Ovary (tissue), 7 donors: ENCODE measurements at regions not wholly inside any gene's neighbourhood (a gene's known extent, or its start where the extent isn't known, plus 50 kb on each side); places are given as distances from the start of the nearest gene placed in this dataset.
"Not testable (repeated sequence)": the region's sequence is repeated elsewhere in the genome, so short reads cannot be mapped to it uniquely, and the experiment has no call there.

ENCODE experiments used
- DNase-seq, 5 donors: peaks; one replicate each; pipeline ENCODE4 v3.0.0-alpha.2; 2019 to 2020
- H3K27ac ChIP-seq, 2 donors: fragments of 200-600 bp; one replicate each; pipeline versions ENCODE4 v1.5.1 to v1.8.0; 2019 to 2022
- H3K27me3 ChIP-seq: fragments of 200-600 bp; one replicate; pipeline ENCODE4 v1.8.0; 2022
- H3K36me3 ChIP-seq: fragments of 200-600 bp; sonication (generic); one replicate; pipeline ENCODE4 v1.5.1; 2019
- H3K4me1 ChIP-seq: one replicate; pipeline ENCODE4 v1.8.1; 2013; ENCODE audit warnings: mild to moderate bottlenecking, moderate library complexity; ENCODE audit not compliant: insufficient read depth
- H3K4me3 ChIP-seq: fragments of 200-600 bp; sonication (generic); one replicate; pipeline ENCODE4 v1.5.1; 2017
- H3K9me3 ChIP-seq, 2 donors: fragments of 200-600 bp in 1 of 2; sonication (generic) in 1 of 2; one replicate each; pipeline versions ENCODE4 v1.5.1 to v1.8.1; 2013 to 2019; ENCODE audit warnings: mild to moderate bottlenecking in 1 of 2, moderate library complexity in 1 of 2
- CTCF ChIP-seq, 3 donors: fragments of 450-650 bp in 2 of 3; fragments of 200-600 bp in 1 of 3; IDR thresholded peaks; one replicate each; pipeline versions ENCODE4 v1.5.1 to v1.8.0; 2016 to 2022; ENCODE audit warnings: antibody characterized with exemption in 3 of 3, mild to moderate bottlenecking in 1 of 3
- EP300 ChIP-seq: sonication (generic); formaldehyde crosslinking; IDR thresholded peaks from one replicate; pipeline ENCODE4 v1.6.1; 2017; ENCODE audit warnings: antibody characterized with exemption
- POLR2A ChIP-seq: fragments of 450-650 bp; IDR thresholded peaks from one replicate; pipeline ENCODE4 v1.6.1; 2017; ENCODE audit warnings: antibody characterized with exemption, mild to moderate bottlenecking, moderate library complexity
- WGBS, 3 donors: extraction: QIAGEN DNeasy Blood & Tissue Kit in 1 of 3; methylation state at CpG; one replicate each; pipeline versions ENCODE4 v1.1.5 to v1.1.7; 2013 to 2017; 5-methylcytosine and 5-hydroxymethylcytosine counted together
- intact Hi-C, 4 donors: fragments of 100-400 bp; cut with DNase I; formaldehyde crosslinking; loops; one replicate each; pipeline versions ENCODE4 v1.11.0 to v1.15.1; 2022 to 2023
- donor health status: DM: no; HTN: no; CAD: no; lungs with moderate emphysema.
- donor health status: DM: no; HTN: no; CAD: no.
- donor health status: Bipolar disorder and iron deficiency.
- donor health status: DM: no; HTN: no; CAD: no.
- donor health status: DM: yes; HTN: yes; CAD: no.

- H3K27me3 ChIP-seq, H3K9me3 ChIP-seq, H3K4me3 ChIP-seq, H3K4me1 ChIP-seq, H3K27ac ChIP-seq, intact Hi-C loops, DNase-seq, H3K36me3 ChIP-seq: not testable (repeated sequence)
- WGBS, 3 donors, result 93 to 95% (median 94%) methylated on average over 20 to 36 of the region's 36 CpGs
Measured at GRCh38 chr6:4725136-4725760, 51.0 kb upstream of the CDYL start.

GRCh38 chr6:4724727-4725126 lies 51.5 kb upstream of the CDYL start:
- intact Hi-C loops, H3K4me1 ChIP-seq, H3K27ac ChIP-seq, H3K9me3 ChIP-seq, H3K36me3 ChIP-seq, H3K27me3 ChIP-seq, DNase-seq, H3K4me3 ChIP-seq: not testable (repeated sequence)
- WGBS, 3 donors, result 76 to 86% (median 78%) methylated on average over 7 of the region's 7 CpGs

GRCh38 chr6:4723383-4723782 lies 52.8 kb upstream of the CDYL start:
- WGBS, 3 donors, result 47 to 60% (median 49%) methylated on average over 6 of the region's 6 CpGs
- no peaks in the 10 kb centered on the region for H3K27me3 ChIP-seq
- no peaks in the 10 kb centered on the region for H3K9me3 ChIP-seq
- intact Hi-C loops, result no loop called here
- H3K27ac ChIP-seq, result no peak overlapping the region
- H3K4me1 ChIP-seq, result no peaks in the 10 kb centered on the region
- DNase-seq, result no peak
- no peak overlapping the region for H3K4me3 ChIP-seq
- TF ChIP-seq CTCF (IDR thresholded peaks at IDR 0.05) (no peak), POLR2A (no peak), EP300 (no peak)
- no peaks in the 10 kb centered on the region for H3K36me3 ChIP-seq

GRCh38 chr6:4721368-4721767 lies 54.8 kb upstream of the CDYL start:
- WGBS, 3 donors, result 81 to 92% (median 90%) methylated on average over 4 of the region's 4 CpGs
- H3K4me3 ChIP-seq, result not testable (repeated sequence)

GRCh38 chr6:4719491-4719890 lies 56.7 kb upstream of the CDYL start:
- no peak for TF ChIP-seq POLR2A
- no peak for TF ChIP-seq EP300
- TF ChIP-seq CTCF (IDR thresholded peaks at IDR 0.05), result no peak
- Histone ChIP-seq H3K4me1 (no peaks in the 10 kb centered on the region), H3K27ac (no peak overlapping the region), H3K9me3 (no peaks in the 10 kb centered on the region), H3K36me3 (no peaks in the 10 kb centered on the region), H3K27me3 (no peaks in the 10 kb centered on the region), H3K4me3 (no peak overlapping the region)
- 17 to 35% (median 23%) methylated on average over 1 of the region's 1 CpG for WGBS, 3 donors
- DNase-seq, result no peak
- intact Hi-C loops, result no loop called here

More at GRCh38 chr6:4721368-4721767, 54.8 kb upstream of the CDYL start:
- H3K27me3 ChIP-seq, H3K9me3 ChIP-seq, intact Hi-C loops, H3K4me1 ChIP-seq, H3K36me3 ChIP-seq, DNase-seq, H3K27ac ChIP-seq: not testable (repeated sequence)

GRCh38 chr6:4717856-4718255 lies 58.3 kb upstream of the CDYL start:
- no peak for DNase-seq
- Histone ChIP-seq H3K9me3 (no peaks in the 10 kb centered on the region), H3K27ac (no peak overlapping the region), H3K4me1 (no peaks in the 10 kb centered on the region), H3K27me3 (no peaks in the 10 kb centered on the region), H3K4me3 (no peak overlapping the region), H3K36me3 (no peaks in the 10 kb centered on the region)
- TF ChIP-seq EP300 (no peak), POLR2A (no peak), CTCF (IDR thresholded peaks at IDR 0.05) (no peak)
- WGBS, 3 donors, result 68 to 94% (median 88%) methylated on average over 3 of the region's 3 CpGs
- intact Hi-C loops, result no loop called here
